ENCODE measurements at regions not wholly inside any gene's neighbourhood (a gene's known extent, or its start where the extent isn't known, plus 50 kb on each side); places are given as distances from the start of the nearest gene placed in this dataset.

GRCh38 chr9:107700847-107701246, 211.3 kb upstream of the KLF4 start:
- TF ChIP-seq MAX (IDR thresholded peaks at IDR 0.05), result no peak
- no peak for TF ChIP-seq NR2F2 (IDR thresholded peaks at IDR 0.05)
- no peak for TF ChIP-seq YY1 (IDR thresholded peaks at IDR 0.05)
- no peak for TF ChIP-seq TAF1 (conservative IDR thresholded peaks at IDR 0.05)
- TF ChIP-seq, protein P1, sequence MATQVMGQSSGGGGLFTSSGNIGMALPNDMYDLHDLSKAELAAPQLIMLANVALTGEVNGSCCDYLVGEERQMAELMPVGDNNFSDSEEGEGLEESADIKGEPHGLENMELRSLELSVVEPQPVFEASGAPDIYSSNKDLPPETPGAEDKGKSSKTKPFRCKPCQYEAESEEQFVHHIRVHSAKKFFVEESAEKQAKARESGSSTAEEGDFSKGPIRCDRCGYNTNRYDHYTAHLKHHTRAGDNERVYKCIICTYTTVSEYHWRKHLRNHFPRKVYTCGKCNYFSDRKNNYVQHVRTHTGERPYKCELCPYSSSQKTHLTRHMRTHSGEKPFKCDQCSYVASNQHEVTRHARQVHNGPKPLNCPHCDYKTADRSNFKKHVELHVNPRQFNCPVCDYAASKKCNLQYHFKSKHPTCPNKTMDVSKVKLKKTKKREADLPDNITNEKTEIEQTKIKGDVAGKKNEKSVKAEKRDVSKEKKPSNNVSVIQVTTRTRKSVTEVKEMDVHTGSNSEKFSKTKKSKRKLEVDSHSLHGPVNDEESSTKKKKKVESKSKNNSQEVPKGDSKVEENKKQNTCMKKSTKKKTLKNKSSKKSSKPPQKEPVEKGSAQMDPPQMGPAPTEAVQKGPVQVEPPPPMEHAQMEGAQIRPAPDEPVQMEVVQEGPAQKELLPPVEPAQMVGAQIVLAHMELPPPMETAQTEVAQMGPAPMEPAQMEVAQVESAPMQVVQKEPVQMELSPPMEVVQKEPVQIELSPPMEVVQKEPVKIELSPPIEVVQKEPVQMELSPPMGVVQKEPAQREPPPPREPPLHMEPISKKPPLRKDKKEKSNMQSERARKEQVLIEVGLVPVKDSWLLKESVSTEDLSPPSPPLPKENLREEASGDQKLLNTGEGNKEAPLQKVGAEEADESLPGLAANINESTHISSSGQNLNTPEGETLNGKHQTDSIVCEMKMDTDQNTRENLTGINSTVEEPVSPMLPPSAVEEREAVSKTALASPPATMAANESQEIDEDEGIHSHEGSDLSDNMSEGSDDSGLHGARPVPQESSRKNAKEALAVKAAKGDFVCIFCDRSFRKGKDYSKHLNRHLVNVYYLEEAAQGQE (IDR thresholded peaks at IDR 0.05), result no peak
- TF ChIP-seq RXRA (IDR thresholded peaks at IDR 0.05), result no peak
- no peak for TF ChIP-seq EGR1 (IDR thresholded peaks at IDR 0.05; ENCODE audit: low read depth in 2 of 2)
- TF ChIP-seq HNF4A (conservative IDR thresholded peaks at IDR 0.05), result no peak
- TF ChIP-seq, protein P2, sequence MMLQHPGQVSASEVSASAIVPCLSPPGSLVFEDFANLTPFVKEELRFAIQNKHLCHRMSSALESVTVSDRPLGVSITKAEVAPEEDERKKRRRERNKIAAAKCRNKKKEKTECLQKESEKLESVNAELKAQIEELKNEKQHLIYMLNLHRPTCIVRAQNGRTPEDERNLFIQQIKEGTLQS (IDR thresholded peaks at IDR 0.05), result no peak
- no peak for TF ChIP-seq RAD21 (IDR thresholded peaks at IDR 0.05)
- Histone ChIP-seq H3K9me3 (ENCODE audit: control insufficient read depth in 4 of 4, low read length in 3 of 4) (no peaks in the 10 kb centered on the region), H3K4me3 (ENCODE audit: low read depth in 1 of 3, low read length in 3 of 3) (no peak overlapping the region), H3K9ac (ENCODE audit: low read depth in 1 of 2, low read length in 2 of 2) (no peak overlapping the region), H3K4me1 (ENCODE audit: control insufficient read depth in 4 of 4, insufficient read depth in 4 of 4, low read length in 3 of 4) (no peaks in the 10 kb centered on the region), H3K27ac (ENCODE audit: low read depth in 1 of 2, low read length in 2 of 2) (no peak overlapping the region), H3K27me3 (ENCODE audit: control insufficient read depth in 4 of 4, insufficient read depth in 4 of 4, low read length in 3 of 4) (no peaks in the 10 kb centered on the region), H3K36me3 (ENCODE audit: control insufficient read depth in 4 of 4, insufficient read depth in 3 of 4, low read depth in 1 of 4, low read length in 3 of 4) (no peaks in the 10 kb centered on the region)
- WGBS, result 58% methylated on average over 5 of the region's 5 CpGs
- DNase-seq (ENCODE audit: low spot score), result no peak

DNA sequence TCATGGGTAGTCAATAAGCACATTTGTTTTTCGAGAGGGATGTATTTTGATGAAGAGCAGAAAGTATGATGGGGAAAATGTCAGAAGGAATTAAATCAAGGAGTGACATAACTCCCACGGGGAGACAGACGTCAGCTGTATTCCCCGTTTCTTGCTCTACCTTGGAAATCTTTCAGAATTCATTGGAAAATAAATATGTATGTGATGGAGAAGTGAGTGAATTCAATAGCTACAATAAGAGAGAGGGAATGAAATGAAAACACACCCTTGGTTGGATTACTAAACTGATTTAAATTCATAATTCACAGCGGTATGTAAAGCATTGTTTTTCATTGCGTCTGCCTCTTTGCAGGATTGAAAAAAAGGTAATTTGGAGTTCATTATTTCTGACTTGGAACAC, 209.7 kb upstream of the KLF4 start:
- 86% methylated on average over 6 of the region's 6 CpGs for WGBS
- no peaks in the 10 kb centered on the region for H3K36me3 ChIP-seq (ENCODE audit: control insufficient read depth in 4 of 4, insufficient read depth in 3 of 4, low read depth in 1 of 4, low read length in 3 of 4)
- no peak overlapping the region for H3K27ac ChIP-seq (ENCODE audit: low read depth in 1 of 2, low read length in 2 of 2)
- no peak for DNase-seq (ENCODE audit: low spot score)
- TF ChIP-seq, protein P2 (IDR thresholded peaks at IDR 0.05), result no peak
- TF ChIP-seq HNF4G (IDR thresholded peaks at IDR 0.05), result no peak
- TF ChIP-seq NR2F2 (IDR thresholded peaks at IDR 0.05), result no peak
- no peak for TF ChIP-seq MAX (IDR thresholded peaks at IDR 0.05)
- no peak for TF ChIP-seq GABPA (IDR thresholded peaks at IDR 0.05 in 1 of 2, conservative IDR thresholded peaks at IDR 0.05 in 1 of 2)
- TF ChIP-seq RAD21 (IDR thresholded peaks at IDR 0.05), result no peak
- no peak for TF ChIP-seq TAF1 (conservative IDR thresholded peaks at IDR 0.05)
- TF ChIP-seq SP1 (IDR thresholded peaks at IDR 0.05), result no peak
- TF ChIP-seq, protein P3, sequence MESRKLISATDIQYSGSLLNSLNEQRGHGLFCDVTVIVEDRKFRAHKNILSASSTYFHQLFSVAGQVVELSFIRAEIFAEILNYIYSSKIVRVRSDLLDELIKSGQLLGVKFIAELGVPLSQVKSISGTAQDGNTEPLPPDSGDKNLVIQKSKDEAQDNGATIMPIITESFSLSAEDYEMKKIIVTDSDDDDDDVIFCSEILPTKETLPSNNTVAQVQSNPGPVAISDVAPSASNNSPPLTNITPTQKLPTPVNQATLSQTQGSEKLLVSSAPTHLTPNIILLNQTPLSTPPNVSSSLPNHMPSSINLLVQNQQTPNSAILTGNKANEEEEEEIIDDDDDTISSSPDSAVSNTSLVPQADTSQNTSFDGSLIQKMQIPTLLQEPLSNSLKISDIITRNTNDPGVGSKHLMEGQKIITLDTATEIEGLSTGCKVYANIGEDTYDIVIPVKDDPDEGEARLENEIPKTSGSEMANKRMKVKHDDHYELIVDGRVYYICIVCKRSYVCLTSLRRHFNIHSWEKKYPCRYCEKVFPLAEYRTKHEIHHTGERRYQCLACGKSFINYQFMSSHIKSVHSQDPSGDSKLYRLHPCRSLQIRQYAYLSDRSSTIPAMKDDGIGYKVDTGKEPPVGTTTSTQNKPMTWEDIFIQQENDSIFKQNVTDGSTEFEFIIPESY (IDR thresholded peaks at IDR 0.05), result no peak
- TF ChIP-seq YY1 (IDR thresholded peaks at IDR 0.05), result no peak
- TF ChIP-seq, protein P4, sequence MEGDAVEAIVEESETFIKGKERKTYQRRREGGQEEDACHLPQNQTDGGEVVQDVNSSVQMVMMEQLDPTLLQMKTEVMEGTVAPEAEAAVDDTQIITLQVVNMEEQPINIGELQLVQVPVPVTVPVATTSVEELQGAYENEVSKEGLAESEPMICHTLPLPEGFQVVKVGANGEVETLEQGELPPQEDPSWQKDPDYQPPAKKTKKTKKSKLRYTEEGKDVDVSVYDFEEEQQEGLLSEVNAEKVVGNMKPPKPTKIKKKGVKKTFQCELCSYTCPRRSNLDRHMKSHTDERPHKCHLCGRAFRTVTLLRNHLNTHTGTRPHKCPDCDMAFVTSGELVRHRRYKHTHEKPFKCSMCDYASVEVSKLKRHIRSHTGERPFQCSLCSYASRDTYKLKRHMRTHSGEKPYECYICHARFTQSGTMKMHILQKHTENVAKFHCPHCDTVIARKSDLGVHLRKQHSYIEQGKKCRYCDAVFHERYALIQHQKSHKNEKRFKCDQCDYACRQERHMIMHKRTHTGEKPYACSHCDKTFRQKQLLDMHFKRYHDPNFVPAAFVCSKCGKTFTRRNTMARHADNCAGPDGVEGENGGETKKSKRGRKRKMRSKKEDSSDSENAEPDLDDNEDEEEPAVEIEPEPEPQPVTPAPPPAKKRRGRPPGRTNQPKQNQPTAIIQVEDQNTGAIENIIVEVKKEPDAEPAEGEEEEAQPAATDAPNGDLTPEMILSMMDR (IDR thresholded peaks at IDR 0.05; ENCODE audit: low read depth, low read length, missing input control), result no peak
- TF ChIP-seq FOXA1 (IDR thresholded peaks at IDR 0.05), result no peak
- TF ChIP-seq, protein P1 (IDR thresholded peaks at IDR 0.05), result no peak
- TF ChIP-seq JUND (IDR thresholded peaks at IDR 0.05), result no peak
- no peaks in the 10 kb centered on the region for H3K4me1 ChIP-seq (ENCODE audit: control insufficient read depth in 4 of 4, insufficient read depth in 4 of 4, low read length in 3 of 4)
- H3K9ac ChIP-seq (ENCODE audit: low read depth in 1 of 2, low read length in 2 of 2), result no peak overlapping the region
- no peak overlapping the region for H3K4me3 ChIP-seq (ENCODE audit: low read depth in 1 of 3, low read length in 3 of 3)
- H3K27me3 ChIP-seq (ENCODE audit: control insufficient read depth in 4 of 4, insufficient read depth in 4 of 4, low read length in 3 of 4), result no peaks in the 10 kb centered on the region
- no peaks in the 10 kb centered on the region for H3K9me3 ChIP-seq (ENCODE audit: control insufficient read depth in 4 of 4, low read length in 3 of 4)
